ENCODE measurements at regions not wholly inside any gene's neighbourhood (a gene's known extent, or its start where the extent isn't known, plus 50 kb on each side); places are given as distances from the start of the nearest gene placed in this dataset.

GRCh38 chr11:112361396-112361795 is 100.7 kb upstream of the PLET1 start:
- DNase-seq = peak; percentile 25

DNA sequence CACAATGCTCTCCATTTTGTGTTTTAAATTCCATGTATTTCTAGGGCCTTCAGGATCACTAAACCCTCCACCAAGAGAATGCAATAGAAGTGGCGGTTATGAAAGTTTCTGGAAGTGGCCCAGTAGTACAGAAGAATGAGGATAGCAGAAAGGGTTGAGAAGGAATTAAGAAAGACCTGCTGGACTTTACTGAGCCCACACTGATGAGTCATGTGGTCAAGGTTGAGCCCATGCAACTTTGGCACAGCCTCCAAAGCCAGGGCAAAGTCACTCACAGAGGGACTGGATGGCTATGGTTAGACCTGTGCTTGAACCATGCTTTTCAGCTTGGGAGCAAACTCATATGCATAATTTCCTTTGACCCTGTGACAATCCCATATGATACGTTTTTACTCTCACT is 102.9 kb upstream of the PLET1 start:
- no peak for DNase-seq

GRCh38 chr11:112364962-112365481 is 104.4 kb upstream of the PLET1 start:
- DNase-seq = no peak

GRCh38 chr11:112366012-112366411 is 105.4 kb upstream of the PLET1 start:
- DNase-seq = no peak

- no peak for DNase-seq
Observed at GRCh38 chr11:112366777-112367176, 106.1 kb upstream of the PLET1 start.

GRCh38 chr11:112367461-112367860 is 106.8 kb upstream of the PLET1 start:
- no peak for DNase-seq

GRCh38 chr11:112367895-112368294 is 107.2 kb upstream of the PLET1 start:
- DNase-seq = no peak

DNA sequence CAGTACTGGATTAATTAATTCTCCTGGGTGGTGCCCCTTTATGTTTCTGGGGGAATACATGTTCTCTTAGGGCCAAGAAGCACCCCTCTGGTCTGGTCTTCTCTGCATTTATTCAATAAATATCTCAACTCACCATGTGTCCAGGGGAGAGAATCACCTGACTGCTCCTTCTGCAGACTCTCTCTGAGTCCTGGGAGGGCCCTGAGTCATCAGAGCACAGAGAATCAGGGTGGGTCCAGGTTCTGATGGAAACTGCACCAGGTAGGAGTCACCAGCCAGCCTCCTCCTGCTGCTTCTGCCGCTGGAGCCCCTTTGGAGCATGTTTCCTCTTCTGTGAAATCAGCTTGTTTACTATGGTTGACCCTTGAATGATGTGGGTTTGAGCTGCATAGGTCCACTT is 107.7 kb upstream of the PLET1 start:
- DNase-seq = no peak

- DNase-seq = no peak
Observed at GRCh38 chr11:112369374-112369773, 108.7 kb upstream of the PLET1 start.

DNA sequence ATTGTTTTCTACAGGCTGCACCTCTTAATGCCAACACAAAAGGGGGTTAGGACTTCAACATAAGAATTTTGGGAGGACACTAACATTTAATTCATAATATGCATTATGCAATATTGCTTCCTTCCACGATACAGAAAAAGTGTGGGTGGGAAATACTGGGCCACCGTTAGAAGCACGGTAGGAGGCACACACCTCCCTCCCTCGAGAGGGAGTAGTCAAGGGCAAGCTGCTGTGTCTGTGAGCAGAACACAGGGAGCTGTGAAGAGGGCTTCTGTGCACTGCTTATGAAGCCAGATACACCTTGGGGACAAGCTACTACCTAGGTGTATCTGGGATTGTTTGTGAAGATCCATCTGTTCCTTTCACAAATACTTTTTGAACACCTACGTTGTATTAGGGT is 109.3 kb upstream of the PLET1 start:
- no peak for DNase-seq

GRCh38 chr11:112374486-112375140 is 114.0 kb upstream of the PLET1 start:
- DNase-seq = no peak

GRCh38 chr11:112377946-112378345 is 117.3 kb upstream of the PLET1 start:
- no peak for DNase-seq

DNA sequence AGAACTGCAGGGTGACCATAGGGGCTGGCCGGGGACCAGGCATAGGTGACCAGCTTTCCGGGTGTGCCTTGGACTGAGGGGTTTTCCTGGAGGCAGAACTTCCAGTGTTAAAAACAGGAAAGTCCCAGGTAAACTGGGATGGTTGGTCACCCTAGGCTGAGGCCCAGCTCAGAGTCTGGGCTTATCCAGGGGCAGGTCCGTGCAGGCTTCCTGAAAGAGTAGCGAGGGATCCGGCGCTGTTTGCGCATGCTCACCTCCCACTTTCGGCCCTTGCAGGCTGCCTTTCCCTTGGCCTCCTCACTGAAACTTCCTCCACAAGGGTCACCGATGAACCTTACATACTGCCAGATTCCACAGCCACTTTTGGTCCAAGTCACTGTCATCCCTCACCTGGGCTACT is 119.8 kb upstream of the PLET1 start:
- DNase-seq = no peak

DNA sequence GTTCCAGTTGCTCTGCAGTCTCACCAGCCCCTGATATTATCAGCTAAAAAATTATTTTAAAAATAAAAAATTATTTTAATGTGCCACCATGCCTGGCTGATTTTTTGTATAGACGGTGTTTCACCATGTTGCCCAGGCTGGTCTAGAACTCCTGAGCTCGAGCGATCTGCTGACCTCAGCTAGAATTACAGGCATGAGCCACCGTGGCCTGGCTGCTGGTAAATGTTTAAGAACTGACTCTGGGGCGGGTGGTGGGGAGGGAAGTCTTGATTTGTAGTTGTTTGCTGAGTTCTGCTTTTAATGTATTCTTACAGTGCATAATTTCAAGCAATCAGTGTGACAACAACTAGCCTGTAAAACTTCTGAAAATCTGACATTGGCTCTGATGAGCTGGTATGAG is 120.9 kb upstream of the PLET1 start:
- no peak for DNase-seq

DNA sequence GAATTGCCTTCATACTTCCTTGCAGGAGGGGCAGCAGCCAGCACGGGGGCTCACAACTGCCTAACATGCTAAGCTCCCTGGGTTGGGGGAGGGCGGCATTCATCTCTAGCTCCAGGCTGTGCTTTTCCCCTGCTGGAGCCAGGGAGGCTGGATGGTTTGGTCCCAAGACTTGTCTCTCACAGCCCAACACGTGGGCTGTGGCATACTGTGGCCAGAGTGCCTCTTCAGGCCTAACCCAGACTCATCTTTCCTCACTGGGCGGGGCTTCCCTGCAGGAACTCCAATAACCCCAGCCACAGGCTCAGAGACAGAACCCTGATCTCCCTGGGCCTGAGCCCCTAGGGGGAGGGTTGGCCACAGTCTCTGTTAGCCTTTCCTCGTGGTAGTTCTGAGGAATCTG is 121.9 kb upstream of the PLET1 start:
- DNase-seq = no peak

GRCh38 chr11:112388496-112388895 is 127.8 kb upstream of the PLET1 start:
- DNase-seq = no peak

DNA sequence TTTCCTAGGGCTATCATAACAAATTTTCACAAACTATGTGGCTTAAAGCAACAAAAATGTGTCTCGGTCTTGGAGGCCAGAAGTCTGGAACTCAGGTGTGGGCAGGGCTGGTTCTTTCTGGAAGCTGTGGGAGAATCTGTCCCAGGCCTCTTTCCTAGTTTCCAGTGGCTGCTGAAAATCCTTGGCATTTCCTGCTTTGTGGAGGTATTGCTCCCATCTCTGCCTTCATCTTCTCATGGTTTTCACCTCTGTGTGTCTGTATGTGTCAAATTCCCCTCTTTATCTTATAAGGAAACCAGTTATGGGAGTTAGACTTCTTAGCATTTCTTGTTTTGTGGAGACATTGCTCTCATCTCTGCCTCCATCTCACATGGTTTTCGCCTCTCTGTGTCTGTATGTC is 130.4 kb upstream of the PLET1 start:
- DNase-seq = no peak

DNA sequence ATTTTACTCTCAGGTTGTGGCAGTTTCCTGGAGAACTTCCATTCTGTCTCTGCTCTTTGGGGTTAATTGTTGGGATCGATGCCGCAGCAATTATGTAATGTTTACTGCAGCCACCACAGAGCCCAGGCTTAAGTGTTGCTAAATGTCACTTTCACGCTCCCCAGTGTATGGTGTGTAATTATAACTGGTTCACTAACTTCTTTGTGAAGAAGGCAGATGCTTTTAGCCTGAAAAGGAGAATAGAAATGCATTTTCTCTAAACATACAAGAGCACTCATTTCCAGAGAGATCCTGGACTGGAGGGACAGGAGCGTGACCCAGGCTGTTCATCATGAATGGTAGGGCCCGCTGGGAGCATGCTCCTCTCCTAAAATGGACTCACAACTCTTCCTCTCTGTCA is 132.2 kb upstream of the PLET1 start:
- peak; percentile 30 for DNase-seq

DNA sequence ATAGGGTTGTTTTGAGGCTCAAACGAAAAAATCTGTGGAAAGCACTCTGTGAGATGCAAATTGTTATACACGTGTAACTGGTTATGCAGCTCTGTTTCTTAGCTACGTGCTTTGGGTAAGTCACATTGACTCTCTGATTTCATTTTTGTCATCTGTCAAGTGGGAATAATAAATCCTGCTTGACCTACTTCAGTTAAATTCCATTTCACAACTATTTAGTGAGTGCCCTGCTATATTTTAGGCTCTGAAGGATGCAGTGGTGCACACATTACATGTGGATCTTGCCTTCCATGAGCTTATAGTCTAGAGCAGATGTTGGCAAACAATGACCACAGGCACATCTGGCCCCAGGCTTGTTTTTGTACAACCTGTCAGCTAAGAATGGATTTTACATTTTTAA is 133.6 kb upstream of the PLET1 start:
- no peak for DNase-seq

DNA sequence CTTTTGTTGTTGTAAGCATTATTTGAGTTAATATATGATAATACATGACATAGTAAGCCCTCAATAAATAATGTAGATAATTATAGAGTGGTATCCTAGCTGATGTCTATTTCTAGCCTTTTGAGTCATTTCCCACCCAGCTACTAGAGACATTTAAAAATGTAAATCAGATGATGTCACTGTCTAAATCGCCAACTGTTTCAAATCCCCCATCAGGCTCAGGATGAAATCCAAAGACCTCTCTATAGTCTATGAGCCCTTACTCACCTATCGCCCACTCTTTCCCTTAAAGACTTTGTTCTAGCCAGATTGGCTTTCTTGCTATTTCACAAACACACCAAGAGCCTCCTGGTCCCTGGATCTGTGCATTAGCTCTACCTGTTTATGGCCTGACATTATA is 135.4 kb upstream of the PLET1 start:
- DNase-seq = no peak

DNA sequence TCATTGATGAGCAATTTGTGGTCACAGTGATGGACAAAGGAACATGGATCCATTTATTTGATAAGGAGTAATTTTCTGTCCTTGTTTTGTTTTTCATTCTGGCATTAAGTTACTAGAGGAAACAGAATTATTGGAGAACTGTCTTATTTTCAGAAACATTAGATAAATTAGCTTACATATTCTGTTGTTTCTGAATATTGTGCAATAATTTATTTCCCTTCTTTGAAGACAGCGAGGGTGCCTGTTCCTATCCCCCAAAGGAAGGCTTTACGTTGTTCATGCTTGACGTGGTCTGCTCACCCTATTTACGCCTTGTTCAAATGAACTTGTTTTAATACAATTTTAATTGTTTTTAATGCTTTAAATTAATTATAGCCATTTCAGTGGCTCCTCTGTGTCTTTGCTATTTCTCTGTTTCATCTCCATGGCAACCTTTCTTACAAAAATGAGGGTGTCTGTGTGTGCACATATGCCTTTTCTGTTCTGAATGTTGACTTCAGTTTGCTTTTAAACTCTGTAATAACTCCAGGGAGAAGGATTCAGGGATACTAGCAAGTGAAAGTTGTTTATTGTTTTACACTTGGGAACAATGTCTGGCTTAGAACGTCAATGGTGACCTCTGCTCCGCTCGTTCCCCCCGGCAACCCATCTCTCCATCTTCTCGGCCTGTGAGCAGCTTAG is 138.3 kb upstream of the PLET1 start:
- DNase-seq = no peak

GRCh38 chr11:112400476-112401014 is 139.9 kb upstream of the PLET1 start:
- DNase-seq = no peak

DNA sequence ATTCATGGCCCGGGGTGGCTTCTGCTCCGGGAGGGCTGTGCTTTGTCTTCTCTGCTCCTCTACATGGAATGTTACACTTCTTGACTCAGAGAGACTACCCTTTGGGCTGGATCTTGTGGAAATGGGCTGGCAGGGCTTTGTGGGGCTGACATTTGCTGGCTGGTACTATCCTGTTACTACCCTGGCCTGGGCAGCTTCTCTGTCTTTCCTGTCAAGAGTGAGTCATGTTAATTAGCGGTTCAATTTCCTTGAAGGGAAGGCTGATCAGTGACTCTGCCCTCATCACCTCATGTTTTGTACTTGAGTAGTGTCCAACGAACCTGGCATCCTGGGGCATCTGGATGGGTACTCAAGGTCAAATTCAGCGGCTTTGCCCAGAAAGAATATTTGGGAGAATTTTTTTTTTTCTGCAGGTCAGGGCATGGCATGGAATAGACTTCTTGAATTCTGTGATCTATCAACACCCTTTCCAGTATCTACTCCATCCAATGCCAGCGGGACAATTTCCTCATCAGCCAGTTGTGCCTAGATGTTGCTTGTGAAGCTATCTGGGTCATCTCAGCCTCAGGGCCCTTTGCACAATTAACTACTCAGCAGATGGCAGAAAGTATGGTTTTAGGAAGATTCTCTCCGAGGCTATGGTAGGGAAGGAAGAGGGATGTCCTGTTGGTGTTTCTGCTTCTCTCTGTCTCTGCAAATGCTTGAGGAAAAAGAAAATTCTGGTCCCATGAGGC is 140.5 kb upstream of the PLET1 start:
- no peak for DNase-seq

DNA sequence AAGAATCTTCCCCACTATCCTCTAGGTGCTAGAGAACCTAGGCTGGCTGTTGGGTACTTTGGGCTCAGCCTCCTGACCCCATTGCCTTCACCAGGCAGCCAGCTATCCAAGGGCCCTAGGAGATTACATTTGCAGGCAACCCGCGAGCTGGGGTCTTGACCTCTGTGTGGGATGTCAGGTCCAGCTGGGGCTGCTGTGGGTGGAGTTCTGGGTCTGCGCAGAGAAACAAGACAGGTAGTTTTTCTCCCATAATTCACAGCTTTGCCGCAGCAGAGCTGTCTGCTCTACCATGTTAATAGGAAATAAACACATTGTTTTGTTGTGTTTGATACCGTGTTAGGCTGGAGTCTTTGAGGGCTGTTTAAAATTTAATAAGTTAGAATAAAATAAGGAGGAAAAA is 142.8 kb upstream of the PLET1 start:
- no peak for DNase-seq
